ENCODE measurements at regions not wholly inside any gene's neighbourhood (a gene's known extent, or its start where the extent isn't known, plus 50 kb on each side); places are given as distances from the start of the nearest gene placed in this dataset.

- Mint-ChIP-seq H3K9me3 (no peaks in the 10 kb centered on the region), H3K4me1 (ENCODE audit: low read depth) (no peaks in the 10 kb centered on the region), H3K27ac (no peak overlapping the region), H3K27me3 (ENCODE audit: low read depth) (peaks cover 4% of the 10 kb centered on the region), H3K36me3 (ENCODE audit: low read depth) (no peaks in the 10 kb centered on the region), H3K4me3 (ENCODE audit: low read depth) (no peak overlapping the region)
- intact Hi-C loops (cut with micrococcal nuclease), result loop anchor here (10.0 kb wide), 1 partner anchor 666 kb away; no protein-coding TSS in a partner anchor
- no peak for DNase-seq (ENCODE audit: low spot score)
Measured at GRCh38 chr6:159460476-159460875, 232.6 kb downstream of the SOD2 start.

- no peaks in the 10 kb centered on the region for H3K36me3 Mint-ChIP-seq (ENCODE audit: low read depth)
- no peak overlapping the region for H3K27ac Mint-ChIP-seq
- H3K9me3 Mint-ChIP-seq, result no peaks in the 10 kb centered on the region
- H3K4me3 Mint-ChIP-seq (ENCODE audit: low read depth), result no peak overlapping the region
- intact Hi-C loops (cut with micrococcal nuclease), result no loop called here
- no peak for DNase-seq (ENCODE audit: low spot score)
- H3K27me3 Mint-ChIP-seq (ENCODE audit: low read depth), result peaks cover 4% of the 10 kb centered on the region
- no peaks in the 10 kb centered on the region for H3K4me1 Mint-ChIP-seq (ENCODE audit: low read depth)
Measured at GRCh38 chr6:159456349-159456748, 236.7 kb downstream of the SOD2 start.

- Mint-ChIP-seq H3K4me3 (ENCODE audit: low read depth) (no peak overlapping the region), H3K9me3 (no peaks in the 10 kb centered on the region), H3K36me3 (ENCODE audit: low read depth) (no peaks in the 10 kb centered on the region), H3K27ac (no peak overlapping the region), H3K4me1 (ENCODE audit: low read depth) (no peaks in the 10 kb centered on the region), H3K27me3 (ENCODE audit: low read depth) (no peaks in the 10 kb centered on the region)
- DNase-seq (ENCODE audit: low spot score), result no peak
- intact Hi-C loops (cut with micrococcal nuclease), result no loop called here
Measured at GRCh38 chr6:159455700-159456274, 237.3 kb downstream of the SOD2 start.

- H3K27ac Mint-ChIP-seq, result no peak overlapping the region
- H3K36me3 Mint-ChIP-seq (ENCODE audit: low read depth), result no peaks in the 10 kb centered on the region
- H3K4me1 Mint-ChIP-seq (ENCODE audit: low read depth), result no peaks in the 10 kb centered on the region
- H3K27me3 Mint-ChIP-seq (ENCODE audit: low read depth), result peaks cover 4% of the 10 kb centered on the region
- DNase-seq (ENCODE audit: low spot score), result no peak
- H3K9me3 Mint-ChIP-seq, result no peaks in the 10 kb centered on the region
- intact Hi-C loops (cut with micrococcal nuclease), result no loop called here
- no peak overlapping the region for H3K4me3 Mint-ChIP-seq (ENCODE audit: low read depth)
Measured at GRCh38 chr6:159450815-159451465, 242.1 kb downstream of the SOD2 start.

- Mint-ChIP-seq H3K4me1 (ENCODE audit: low read depth) (no peaks in the 10 kb centered on the region), H3K27ac (no peak overlapping the region), H3K36me3 (ENCODE audit: low read depth) (no peaks in the 10 kb centered on the region), H3K27me3 (ENCODE audit: low read depth) (peaks cover 10% of the 10 kb centered on the region), H3K4me3 (ENCODE audit: low read depth) (no peak overlapping the region), H3K9me3 (no peaks in the 10 kb centered on the region)
- intact Hi-C loops (cut with micrococcal nuclease), result no loop called here
- DNase-seq (ENCODE audit: low spot score), result no peak
Measured at GRCh38 chr6:159446340-159446739, 246.7 kb downstream of the SOD2 start.

GRCh38 chr6:159445351-159445750 is 247.7 kb downstream of the SOD2 start:
- H3K27ac Mint-ChIP-seq, result no peak overlapping the region
- no peaks in the 10 kb centered on the region for H3K9me3 Mint-ChIP-seq
- no peak overlapping the region for H3K4me3 Mint-ChIP-seq (ENCODE audit: low read depth)
- H3K27me3 Mint-ChIP-seq (ENCODE audit: low read depth), result peaks cover 8% of the 10 kb centered on the region
- H3K36me3 Mint-ChIP-seq (ENCODE audit: low read depth), result no peaks in the 10 kb centered on the region
- intact Hi-C loops (cut with micrococcal nuclease), result no loop called here
- no peak for DNase-seq (ENCODE audit: low spot score)
- H3K4me1 Mint-ChIP-seq (ENCODE audit: low read depth), result no peaks in the 10 kb centered on the region

- H3K36me3 Mint-ChIP-seq (ENCODE audit: low read depth), result no peaks in the 10 kb centered on the region
- H3K9me3 Mint-ChIP-seq, result no peaks in the 10 kb centered on the region
- H3K27ac Mint-ChIP-seq, result no peak overlapping the region
- intact Hi-C loops (cut with micrococcal nuclease), result no loop called here
- H3K4me3 Mint-ChIP-seq (ENCODE audit: low read depth), result no peak overlapping the region
- no peaks in the 10 kb centered on the region for H3K4me1 Mint-ChIP-seq (ENCODE audit: low read depth)
- DNase-seq (ENCODE audit: low spot score), result no peak
- H3K27me3 Mint-ChIP-seq (ENCODE audit: low read depth), result peaks cover 6% of the 10 kb centered on the region
Measured at GRCh38 chr6:159444056-159444760, 248.8 kb downstream of the SOD2 start.

GRCh38 chr6:159443417-159443920 is 249.6 kb downstream of the SOD2 start:
- intact Hi-C loops (cut with micrococcal nuclease), result no loop called here
- Mint-ChIP-seq H3K36me3 (ENCODE audit: low read depth) (no peaks in the 10 kb centered on the region), H3K9me3 (no peaks in the 10 kb centered on the region), H3K4me1 (ENCODE audit: low read depth) (no peaks in the 10 kb centered on the region), H3K4me3 (ENCODE audit: low read depth) (no peak overlapping the region), H3K27ac (no peak overlapping the region), H3K27me3 (ENCODE audit: low read depth) (peaks cover 6% of the 10 kb centered on the region)
- DNase-seq (ENCODE audit: low spot score), result no peak

- H3K36me3 Mint-ChIP-seq (ENCODE audit: low read depth), result no peaks in the 10 kb centered on the region
- H3K4me3 Mint-ChIP-seq (ENCODE audit: low read depth), result no peak overlapping the region
- no peak overlapping the region for H3K27ac Mint-ChIP-seq
- intact Hi-C loops (cut with micrococcal nuclease), result no loop called here
- peaks cover 6% of the 10 kb centered on the region for H3K27me3 Mint-ChIP-seq (ENCODE audit: low read depth)
- no peaks in the 10 kb centered on the region for H3K9me3 Mint-ChIP-seq
- no peaks in the 10 kb centered on the region for H3K4me1 Mint-ChIP-seq (ENCODE audit: low read depth)
- DNase-seq (ENCODE audit: low spot score), result no peak
Measured at GRCh38 chr6:159441704-159441981, 251.4 kb downstream of the SOD2 start.

- no peak for DNase-seq (ENCODE audit: low spot score)
- intact Hi-C loops (cut with micrococcal nuclease), result no loop called here
- no peaks in the 10 kb centered on the region for H3K36me3 Mint-ChIP-seq (ENCODE audit: low read depth)
- H3K27ac Mint-ChIP-seq, result no peak overlapping the region
- H3K27me3 Mint-ChIP-seq (ENCODE audit: low read depth), result peaks cover 6% of the 10 kb centered on the region
- H3K4me1 Mint-ChIP-seq (ENCODE audit: low read depth), result no peaks in the 10 kb centered on the region
- no peak overlapping the region for H3K4me3 Mint-ChIP-seq (ENCODE audit: low read depth)
- H3K9me3 Mint-ChIP-seq, result no peaks in the 10 kb centered on the region
Measured at GRCh38 chr6:159440911-159441703, 251.9 kb downstream of the SOD2 start.

GRCh38 chr6:159440349-159440748 is 252.7 kb downstream of the SOD2 start:
- no peak overlapping the region for H3K4me3 Mint-ChIP-seq (ENCODE audit: low read depth)
- intact Hi-C loops (cut with micrococcal nuclease), result no loop called here

GRCh38 chr6:159439651-159440050 is 253.4 kb downstream of the SOD2 start:
- H3K4me3 Mint-ChIP-seq (ENCODE audit: low read depth), result no peak overlapping the region
- peaks cover 4% of the 10 kb centered on the region for H3K9me3 Mint-ChIP-seq
- H3K27ac Mint-ChIP-seq, result no peak overlapping the region
- no peaks in the 10 kb centered on the region for H3K4me1 Mint-ChIP-seq (ENCODE audit: low read depth)
- peaks cover 6% of the 10 kb centered on the region for H3K27me3 Mint-ChIP-seq (ENCODE audit: low read depth)
- DNase-seq (ENCODE audit: low spot score), result no peak
- intact Hi-C loops (cut with micrococcal nuclease), result no loop called here
- no peaks in the 10 kb centered on the region for H3K36me3 Mint-ChIP-seq (ENCODE audit: low read depth)

More at GRCh38 chr6:159440349-159440748, 252.7 kb downstream of the SOD2 start:
- Mint-ChIP-seq H3K9me3 (no peaks in the 10 kb centered on the region), H3K27ac (no peak overlapping the region), H3K4me1 (ENCODE audit: low read depth) (no peaks in the 10 kb centered on the region), H3K27me3 (ENCODE audit: low read depth) (peaks cover 6% of the 10 kb centered on the region), H3K36me3 (ENCODE audit: low read depth) (no peaks in the 10 kb centered on the region)
- DNase-seq (ENCODE audit: low spot score), result no peak

GRCh38 chr6:159438106-159438505 is 254.9 kb downstream of the SOD2 start:
- Mint-ChIP-seq H3K9me3 (peaks cover 11% of the 10 kb centered on the region), H3K4me3 (ENCODE audit: low read depth) (no peak overlapping the region), H3K4me1 (ENCODE audit: low read depth) (no peaks in the 10 kb centered on the region), H3K27ac (no peak overlapping the region), H3K27me3 (ENCODE audit: low read depth) (peaks cover 2% of the 10 kb centered on the region), H3K36me3 (ENCODE audit: low read depth) (no peaks in the 10 kb centered on the region)
- DNase-seq (ENCODE audit: low spot score), result no peak
- intact Hi-C loops (cut with micrococcal nuclease), result no loop called here
